ENCODE measurements at regions not wholly inside any gene's neighbourhood (a gene's known extent, or its start where the extent isn't known, plus 50 kb on each side); places are given as distances from the start of the nearest gene placed in this dataset.
"Not testable (repeated sequence)": the region's sequence is repeated elsewhere in the genome, so short reads cannot be mapped to it uniquely, and the experiment has no call there.

DNA sequence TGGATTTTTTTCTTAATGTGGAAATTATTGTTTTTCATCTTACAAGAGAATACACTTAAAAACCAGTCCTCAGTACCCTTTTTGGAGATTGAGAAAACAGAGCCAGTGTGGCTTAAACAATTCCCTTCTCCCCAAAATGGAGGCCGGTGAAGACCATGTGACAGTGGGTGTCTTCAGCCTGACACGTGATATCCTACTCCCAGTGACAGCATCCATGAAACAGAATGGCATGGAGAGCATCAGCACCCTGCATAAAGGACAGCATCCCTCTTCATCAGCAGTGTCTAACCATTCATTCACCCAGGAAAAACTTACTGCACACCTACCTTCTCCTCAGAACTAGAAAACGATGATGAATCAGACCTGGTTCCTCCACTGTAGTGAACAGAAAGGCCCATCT is 103.4 kb upstream of the RAI14 start:
- Mint-ChIP-seq H3K27me3 (peaks cover 6% of the 10 kb centered on the region), H3K9me3 (ENCODE audit: low read depth) (no peaks in the 10 kb centered on the region), H3K4me1 (no peaks in the 10 kb centered on the region), H3K4me3 (no peak overlapping the region), H3K36me3 (no peaks in the 10 kb centered on the region), H3K27ac (no peak overlapping the region)
- ATAC-seq (no peak), DNase-seq (no peak)
- CTCF ChIA-PET: no interaction called here

DNA sequence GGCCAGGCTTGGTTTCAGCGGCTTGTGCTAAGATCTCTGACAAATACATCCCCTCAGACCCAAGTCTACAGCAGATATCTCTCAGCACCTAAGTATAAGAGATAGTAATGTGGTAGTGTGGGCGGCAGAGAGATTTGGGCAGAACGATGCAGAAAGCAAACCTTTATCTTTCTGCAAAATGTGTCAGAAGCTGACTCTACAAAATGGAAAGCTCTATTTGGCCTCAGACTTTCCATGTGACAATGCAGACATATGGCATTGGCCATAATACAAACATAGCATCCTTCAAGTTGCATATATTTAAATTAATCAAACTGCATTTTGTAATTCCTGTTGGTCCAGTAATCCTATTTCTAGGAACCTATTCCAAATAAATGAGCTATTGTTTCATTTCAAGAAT is 102.5 kb upstream of the RAI14 start:
- Mint-ChIP-seq H3K4me1 (no peaks in the 10 kb centered on the region), H3K9me3 (ENCODE audit: low read depth) (no peaks in the 10 kb centered on the region)
- CTCF ChIA-PET: no interaction called here

DNA sequence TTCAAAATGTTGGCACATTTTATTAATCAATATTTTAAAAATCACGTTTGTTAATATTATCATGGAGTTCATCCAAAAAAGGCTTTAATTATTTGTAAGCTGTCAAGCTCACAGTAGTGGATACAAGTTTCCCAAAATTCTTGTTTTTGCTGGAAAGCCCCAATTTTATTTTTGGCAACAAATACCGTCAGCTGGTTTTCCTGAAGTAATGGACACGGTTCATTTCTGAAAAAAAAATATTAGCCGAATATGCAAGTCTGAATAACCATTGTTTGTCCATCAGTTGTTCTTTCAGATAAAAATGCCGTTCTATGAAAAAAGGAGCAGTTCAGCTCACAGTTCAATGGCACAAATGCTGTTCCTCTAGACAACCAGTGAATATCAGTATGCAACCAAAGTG is 101.5 kb upstream of the RAI14 start:
- Mint-ChIP-seq H3K4me3 (no peak overlapping the region), H3K27me3 (peaks cover 8% of the 10 kb centered on the region), H3K4me1 (no peaks in the 10 kb centered on the region), H3K27ac (no peak overlapping the region), H3K36me3 (no peaks in the 10 kb centered on the region), H3K9me3 (ENCODE audit: low read depth) (no peaks in the 10 kb centered on the region)
- no peak for DNase-seq
- CTCF ChIA-PET: no interaction called here
- no peak for ATAC-seq

More for the DNA sequence above, 102.5 kb upstream of the RAI14 start:
- H3K27ac Mint-ChIP-seq: no peak overlapping the region
- ATAC-seq: no peak
- DNase-seq: no peak
- H3K4me3 Mint-ChIP-seq: no peak overlapping the region
- peaks cover 8% of the 10 kb centered on the region for H3K27me3 Mint-ChIP-seq
- no peaks in the 10 kb centered on the region for H3K36me3 Mint-ChIP-seq

DNA sequence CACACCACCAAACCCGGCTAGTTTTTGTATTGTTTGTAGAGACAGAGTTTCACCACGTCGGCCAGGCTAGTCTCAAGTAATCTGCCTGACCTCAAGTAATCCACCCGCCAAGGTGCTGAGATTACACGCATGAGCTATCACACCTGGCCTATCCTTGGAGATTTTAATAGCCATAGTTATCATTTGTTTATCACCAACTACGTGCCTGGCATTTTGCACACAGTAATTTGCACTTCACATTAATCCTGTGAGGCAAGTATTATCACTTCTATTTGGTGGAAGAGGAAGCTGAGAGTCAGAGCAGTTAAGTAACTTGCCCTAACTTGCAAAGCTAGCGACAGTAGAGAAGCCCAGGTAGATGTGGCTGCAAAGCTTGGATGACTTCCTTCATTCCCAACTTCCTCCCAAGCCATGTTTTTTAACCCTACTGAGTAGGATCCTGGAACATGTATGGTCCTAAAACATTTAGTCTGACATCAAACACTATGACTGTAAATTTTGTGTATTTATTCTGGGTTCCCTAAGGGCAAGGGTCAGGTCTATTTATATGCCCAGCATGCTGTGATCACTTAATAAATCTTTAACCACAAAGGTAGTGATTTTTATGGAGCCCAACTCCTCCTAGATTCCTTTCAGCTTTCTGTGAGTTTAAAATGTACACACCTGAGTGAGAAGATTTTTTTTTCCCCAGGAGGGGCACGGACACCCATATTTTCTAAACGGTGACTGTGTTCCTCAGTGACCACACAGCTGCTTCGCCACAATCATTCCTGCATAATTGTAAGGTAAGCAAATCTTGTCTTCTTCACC is 100.2 kb upstream of the RAI14 start:
- H3K9me3 Mint-ChIP-seq (ENCODE audit: low read depth): no peaks in the 10 kb centered on the region
- H3K27ac Mint-ChIP-seq: no peak overlapping the region
- no peak for DNase-seq
- no peak overlapping the region for H3K4me3 Mint-ChIP-seq
- peaks cover 8% of the 10 kb centered on the region for H3K27me3 Mint-ChIP-seq
- ATAC-seq: no peak
- CTCF ChIA-PET: interaction anchor here (1.0 kb wide), 1 partner anchor 91 kb away, joined by 3 read pairs; no protein-coding TSS in a partner anchor
- no peaks in the 10 kb centered on the region for H3K4me1 Mint-ChIP-seq
- no peaks in the 10 kb centered on the region for H3K36me3 Mint-ChIP-seq

DNA sequence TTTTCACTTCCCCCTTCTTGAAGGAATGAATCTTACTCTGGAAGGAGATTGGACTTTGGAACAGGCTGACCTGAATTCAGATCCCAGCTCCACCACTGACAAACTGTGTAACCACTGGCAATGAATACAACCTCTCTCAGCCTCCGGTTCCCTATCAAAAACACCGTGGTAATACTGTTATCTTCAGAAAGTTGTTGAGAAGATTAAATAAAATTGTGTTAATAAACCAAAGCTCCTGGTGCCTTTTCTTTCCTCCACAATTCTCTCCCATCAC is 99.7 kb upstream of the RAI14 start:
- peaks cover 8% of the 10 kb centered on the region for H3K27me3 Mint-ChIP-seq
- no peak overlapping the region for H3K27ac Mint-ChIP-seq
- no peaks in the 10 kb centered on the region for H3K9me3 Mint-ChIP-seq (ENCODE audit: low read depth)
- no peaks in the 10 kb centered on the region for H3K36me3 Mint-ChIP-seq
- ATAC-seq (no peak), DNase-seq (no peak)
- CTCF ChIA-PET: interaction anchor here (1.0 kb wide), 1 partner anchor 92 kb away, joined by 3 read pairs; no protein-coding TSS in a partner anchor
- H3K4me3 Mint-ChIP-seq: no peak overlapping the region
- H3K4me1 Mint-ChIP-seq: no peaks in the 10 kb centered on the region

DNA sequence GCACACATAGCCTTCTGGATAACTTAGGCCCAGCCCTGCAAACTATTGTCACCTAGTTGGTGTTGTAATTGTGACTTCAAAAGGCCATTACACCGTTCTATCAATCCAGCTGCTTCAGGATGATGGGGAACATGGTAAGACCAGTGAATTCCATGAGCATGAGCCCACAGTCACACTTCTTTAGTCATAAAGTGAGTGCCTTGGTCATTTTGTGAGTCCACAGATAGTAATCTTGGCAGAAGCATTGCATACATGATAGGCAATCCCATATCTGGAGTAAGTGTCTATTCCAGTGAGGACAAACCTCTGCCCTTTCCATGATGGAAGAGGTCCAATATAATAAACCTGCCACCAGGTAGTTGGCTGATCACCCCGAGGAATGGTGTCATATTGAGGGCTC is 94.5 kb upstream of the RAI14 start:
- H3K4me3 Mint-ChIP-seq; DNase-seq; H3K27ac Mint-ChIP-seq; H3K4me1 Mint-ChIP-seq; CTCF ChIA-PET; ATAC-seq; H3K36me3 Mint-ChIP-seq; H3K27me3 Mint-ChIP-seq; H3K9me3 Mint-ChIP-seq (ENCODE audit: low read depth): not testable (repeated sequence)

DNA sequence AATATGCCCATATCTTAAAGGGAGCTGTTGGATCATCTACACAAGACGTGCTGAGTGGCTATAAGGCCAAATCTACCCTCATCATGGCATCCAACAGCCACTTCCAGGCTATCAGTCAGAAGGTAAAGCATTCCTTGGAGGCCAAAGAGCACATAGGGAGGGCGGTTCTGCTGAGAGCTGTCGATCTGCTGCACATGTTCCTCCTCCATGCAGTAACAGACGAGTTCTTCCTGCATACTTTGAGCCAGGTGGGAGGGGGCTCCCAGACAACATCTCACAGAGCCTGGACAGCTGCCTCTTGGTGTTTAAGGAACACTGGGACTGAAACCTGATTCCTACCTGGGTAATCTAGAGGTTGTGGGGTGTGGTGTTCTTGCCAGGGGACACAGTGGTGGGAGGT is 93.3 kb upstream of the RAI14 start:
- H3K36me3 Mint-ChIP-seq: no peaks in the 10 kb centered on the region
- H3K27ac Mint-ChIP-seq: no peak overlapping the region
- no peak overlapping the region for H3K4me3 Mint-ChIP-seq
- H3K27me3 Mint-ChIP-seq: peaks cover 5% of the 10 kb centered on the region
- no peak for ATAC-seq
- H3K9me3 Mint-ChIP-seq (ENCODE audit: low read depth): no peaks in the 10 kb centered on the region
- no peaks in the 10 kb centered on the region for H3K4me1 Mint-ChIP-seq
- CTCF ChIA-PET: no interaction called here
- DNase-seq: no peak

DNA sequence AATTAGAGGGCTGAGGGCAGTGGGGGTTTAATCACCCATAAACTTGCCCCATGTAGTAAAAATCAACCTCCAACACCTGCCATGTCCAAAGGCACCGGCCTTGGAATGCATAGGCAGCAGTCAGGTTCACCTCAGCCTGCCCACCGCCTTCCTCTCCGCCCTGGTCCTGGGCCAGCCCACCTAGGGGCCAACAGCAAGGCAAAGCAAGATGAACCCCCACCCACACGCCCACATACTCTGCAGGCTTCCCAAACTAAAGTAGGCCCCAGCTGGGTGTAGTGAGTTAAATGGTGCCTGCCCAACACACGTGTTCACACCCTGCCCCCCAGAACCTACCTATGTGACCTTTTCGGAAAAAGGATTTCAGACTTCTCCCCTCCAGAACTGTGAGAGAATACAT is 92.9 kb upstream of the RAI14 start:
- ATAC-seq: no peak
- CTCF ChIA-PET: no interaction called here
- no peaks in the 10 kb centered on the region for H3K36me3 Mint-ChIP-seq

DNA sequence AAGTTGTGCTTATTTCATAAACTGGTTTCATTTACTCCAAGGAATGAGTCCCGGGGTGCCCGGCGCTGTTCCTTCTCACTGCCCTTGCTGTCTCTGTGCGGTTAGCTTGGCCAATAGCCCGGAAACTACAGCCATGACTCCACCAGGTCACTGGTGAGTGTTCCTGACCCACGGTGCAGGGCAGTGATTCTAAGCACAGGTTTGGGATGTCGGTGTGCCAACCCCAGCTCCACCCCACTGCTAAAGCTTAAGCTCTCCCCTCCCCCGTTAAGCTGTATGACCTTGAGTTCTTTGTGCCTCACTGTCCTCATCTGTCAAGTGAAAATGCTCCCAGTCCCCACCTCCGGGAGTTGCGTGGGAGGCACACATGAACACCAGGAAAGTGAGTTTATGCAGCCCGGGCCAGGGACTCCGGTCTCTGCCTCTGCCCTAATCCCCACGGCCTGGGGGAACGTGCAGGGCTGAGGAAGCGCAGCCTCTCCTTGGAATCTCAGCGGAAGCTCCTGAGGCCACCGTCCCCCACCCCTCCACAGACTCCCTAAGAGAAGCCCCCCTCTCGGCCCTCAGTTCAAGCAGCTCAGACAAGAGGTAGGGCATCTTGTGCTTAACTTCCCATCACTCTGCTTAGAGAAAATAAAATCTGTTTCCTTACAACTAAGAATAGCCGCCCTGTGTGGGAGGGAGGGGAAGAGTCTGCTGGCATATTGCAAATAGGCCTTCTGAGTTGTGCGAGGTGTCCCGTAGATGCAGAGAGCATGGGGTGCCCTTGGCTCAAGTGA is 92.0 kb upstream of the RAI14 start:
- H3K27ac Mint-ChIP-seq: no peak overlapping the region
- peaks cover 3% of the 10 kb centered on the region for H3K27me3 Mint-ChIP-seq
- DNase-seq (no peak), ATAC-seq (no peak)
- no peaks in the 10 kb centered on the region for H3K4me1 Mint-ChIP-seq
- no peaks in the 10 kb centered on the region for H3K36me3 Mint-ChIP-seq
- no peaks in the 10 kb centered on the region for H3K9me3 Mint-ChIP-seq (ENCODE audit: low read depth)
- CTCF ChIA-PET: no interaction called here
- H3K4me3 Mint-ChIP-seq: no peak overlapping the region

More for the DNA sequence above, 92.9 kb upstream of the RAI14 start:
- Mint-ChIP-seq H3K4me1 (no peaks in the 10 kb centered on the region), H3K4me3 (no peak overlapping the region), H3K27ac (no peak overlapping the region), H3K9me3 (ENCODE audit: low read depth) (no peaks in the 10 kb centered on the region), H3K27me3 (peaks cover 2% of the 10 kb centered on the region)
- DNase-seq: no peak

DNA sequence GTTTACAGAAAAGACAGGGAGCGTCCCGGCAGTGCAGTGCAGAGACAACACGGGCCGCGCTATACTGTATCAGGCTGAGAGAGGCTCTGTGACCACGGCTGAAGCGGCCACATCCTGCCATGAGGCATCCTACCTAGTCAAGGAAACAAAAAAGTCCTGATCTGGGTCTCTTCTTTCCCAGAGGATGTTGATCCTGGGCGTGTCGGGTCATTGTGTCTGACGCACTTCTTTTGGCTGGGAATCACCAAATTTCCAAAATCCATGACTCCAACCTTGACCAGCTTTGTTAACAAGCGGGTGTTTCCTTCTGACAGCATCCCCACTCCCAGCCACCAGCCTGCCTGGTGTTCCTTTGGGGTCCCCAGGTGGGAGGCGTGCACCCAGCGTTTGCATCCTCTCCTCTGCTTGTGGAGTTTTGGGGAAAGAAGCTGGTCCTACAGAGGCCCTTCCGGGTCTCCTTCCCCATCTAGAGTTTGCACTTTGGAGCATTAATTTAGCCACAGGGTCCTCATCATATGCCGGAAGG is 91.4 kb upstream of the RAI14 start:
- Mint-ChIP-seq H3K36me3 (no peaks in the 10 kb centered on the region), H3K4me3 (no peak overlapping the region)
- CTCF ChIA-PET: no interaction called here

DNA sequence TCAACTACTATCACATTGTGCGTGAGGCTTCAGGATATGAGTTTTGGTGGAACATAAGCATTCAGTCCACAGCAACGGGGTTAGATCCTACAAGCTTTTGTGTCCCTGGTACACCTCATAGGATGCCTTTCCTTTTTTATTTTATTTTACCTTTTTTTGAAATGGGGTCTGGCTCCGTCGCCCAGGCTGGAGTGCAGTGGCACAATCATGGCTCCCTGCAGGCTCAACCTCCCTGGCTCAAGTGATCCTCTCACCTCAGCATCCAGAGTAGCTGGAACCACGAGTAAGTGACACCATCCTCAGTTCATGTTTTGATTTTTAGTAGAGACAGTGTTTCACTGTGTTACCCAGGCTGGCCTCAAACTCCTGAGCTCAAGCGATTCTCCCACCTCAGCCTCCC is 86.0 kb upstream of the RAI14 start:
- ATAC-seq (no peak), DNase-seq (no peak)
- H3K4me3 Mint-ChIP-seq: no peak overlapping the region
- CTCF ChIA-PET: no interaction called here
- H3K9me3 Mint-ChIP-seq (ENCODE audit: low read depth): no peaks in the 10 kb centered on the region
- H3K4me1 Mint-ChIP-seq: peaks cover 5% of the 10 kb centered on the region
- no peak overlapping the region for H3K27ac Mint-ChIP-seq
- H3K27me3 Mint-ChIP-seq: peaks cover 4% of the 10 kb centered on the region
- H3K36me3 Mint-ChIP-seq: no peaks in the 10 kb centered on the region

More for the DNA sequence above, 91.4 kb upstream of the RAI14 start:
- no peak for ATAC-seq
- Mint-ChIP-seq H3K27me3 (peaks cover 4% of the 10 kb centered on the region), H3K9me3 (ENCODE audit: low read depth) (no peaks in the 10 kb centered on the region), H3K4me1 (no peaks in the 10 kb centered on the region), H3K27ac (no peak overlapping the region)
- no peak for DNase-seq

DNA sequence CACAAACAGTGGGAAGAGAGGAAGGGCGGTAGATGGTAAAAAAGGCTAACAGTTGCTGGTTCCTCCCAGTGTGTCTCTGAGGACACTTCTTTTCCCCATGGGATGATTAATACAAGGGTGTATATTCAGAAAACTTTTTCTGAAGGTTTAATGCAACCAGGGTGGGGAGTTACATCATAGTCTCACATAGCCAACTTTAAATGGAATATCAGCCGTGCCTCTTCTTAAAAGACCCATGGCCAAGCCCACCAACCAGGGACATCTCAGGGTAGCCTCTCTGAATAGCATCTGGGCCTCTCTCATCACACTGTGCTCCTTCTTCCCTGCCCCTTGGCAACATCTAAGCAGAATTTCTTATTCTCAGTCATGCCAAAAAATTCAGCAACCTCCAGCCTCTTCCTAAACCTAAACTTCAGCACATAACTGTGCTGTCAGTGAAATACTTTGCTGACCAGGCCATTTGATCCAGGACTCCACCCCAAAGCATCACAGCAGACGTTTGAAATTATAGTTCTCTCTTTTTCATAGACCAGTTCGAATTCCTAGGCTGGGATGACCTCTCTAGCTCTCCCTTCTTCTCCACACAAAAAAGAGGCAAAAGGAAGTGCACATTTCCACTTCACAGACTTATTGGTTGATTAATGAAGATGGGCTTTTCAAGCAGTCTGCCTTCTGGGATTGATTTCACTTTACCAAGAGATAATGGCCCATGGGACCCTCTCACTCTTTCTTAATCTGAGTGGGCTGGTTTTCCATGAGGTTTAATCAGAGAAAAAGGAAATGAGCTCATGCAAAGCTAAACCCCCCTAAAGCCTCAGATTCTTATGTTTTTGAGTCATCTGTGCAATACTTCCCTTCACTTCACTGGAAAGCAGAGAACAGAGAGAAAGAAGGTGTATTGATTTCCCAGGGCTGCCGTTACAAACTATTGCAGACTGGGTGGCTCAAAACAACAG is 85.1 kb upstream of the RAI14 start:
- Mint-ChIP-seq H3K4me3 (no peak overlapping the region), H3K27ac (no peak overlapping the region), H3K36me3 (no peaks in the 10 kb centered on the region), H3K9me3 (ENCODE audit: low read depth) (no peaks in the 10 kb centered on the region), H3K27me3 (peaks cover 4% of the 10 kb centered on the region), H3K4me1 (peaks cover 5% of the 10 kb centered on the region)
- no peak for DNase-seq
- CTCF ChIA-PET: no interaction called here
- no peak for ATAC-seq

DNA sequence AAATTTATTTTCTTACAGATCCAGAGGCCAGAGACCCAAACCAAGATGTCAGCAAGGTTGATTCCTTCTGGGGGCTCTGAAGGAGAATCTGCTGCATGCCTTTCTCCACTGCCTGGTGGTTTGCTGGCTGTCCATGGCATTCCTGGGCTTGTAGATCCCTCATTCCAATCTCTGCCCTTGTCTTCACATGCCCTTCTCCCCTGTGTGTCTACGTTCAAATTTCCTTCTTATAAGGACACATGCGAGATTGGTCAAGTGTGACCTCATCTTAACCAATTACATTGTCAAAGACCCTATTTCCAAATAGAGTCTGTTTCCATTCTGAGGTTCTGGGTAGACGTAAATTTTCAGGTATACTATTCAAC is 84.5 kb upstream of the RAI14 start:
- ATAC-seq (no peak), DNase-seq (no peak)
- no peaks in the 10 kb centered on the region for H3K36me3 Mint-ChIP-seq
- CTCF ChIA-PET: no interaction called here
- H3K4me3 Mint-ChIP-seq: no peak overlapping the region
- peaks cover 5% of the 10 kb centered on the region for H3K4me1 Mint-ChIP-seq
- no peaks in the 10 kb centered on the region for H3K9me3 Mint-ChIP-seq (ENCODE audit: low read depth)
- peaks cover 4% of the 10 kb centered on the region for H3K27me3 Mint-ChIP-seq
- H3K27ac Mint-ChIP-seq: no peak overlapping the region
